ENCODE measurements at regions not wholly inside any gene's neighbourhood (a gene's known extent, or its start where the extent isn't known, plus 50 kb on each side); places are given as distances from the start of the nearest gene placed in this dataset.

DNA sequence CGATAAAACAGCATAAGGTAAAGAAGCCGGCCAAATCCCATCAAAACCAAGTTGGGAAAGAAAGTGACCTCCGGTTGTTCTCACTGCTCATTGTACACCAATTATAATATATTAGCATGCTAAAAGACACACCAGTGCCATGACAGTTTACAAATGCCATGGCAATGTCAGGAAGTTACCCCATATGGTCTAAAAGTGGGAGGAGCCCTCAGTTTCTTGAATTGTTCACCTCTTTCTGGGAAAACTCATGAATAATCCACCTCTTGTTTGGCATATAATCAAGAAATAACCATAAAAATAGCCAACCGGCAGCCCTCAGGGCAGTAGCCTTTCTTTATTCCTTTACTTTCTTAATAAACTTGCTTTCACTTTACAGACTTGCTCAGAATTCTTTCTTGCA is 544.9 kb upstream of the SETBP1 start:
- TF ChIP-seq CTCF (IDR thresholded peaks at IDR 0.05 in 4 of 5, conservative IDR thresholded peaks at IDR 0.05 in 1 of 5) (no peak), POLR2A (IDR thresholded peaks at IDR 0.05) (no peak)
